Osteoblast (primary cell): ENCODE measurements at regions not wholly inside any gene's neighbourhood (a gene's known extent, or its start where the extent isn't known, plus 50 kb on each side); places are given as distances from the start of the nearest gene placed in this dataset.

Experiments
- DNase-seq: peaks from one replicate; pipeline ENCODE4 v3.0.0; 2011; ENCODE audit warnings: low spot score, mixed read lengths; ENCODE audit not compliant: insufficient read length; ENCODE audit errors: missing footprints
- H2AFZ ChIP-seq: 2 replicates; pipeline ENCODE4 v1.6.0; 2011; ENCODE audit warnings: mild to moderate bottlenecking, low read length
- H3K27ac ChIP-seq: 2 replicates; pipeline ENCODE4 v1.5.1; 2011; ENCODE audit warnings: mild to moderate bottlenecking, low read depth, low read length, moderate library complexity
- H3K27me3 ChIP-seq: 2 replicates; pipeline ENCODE4 v1.6.0; 2012; ENCODE audit warnings: mild to moderate bottlenecking, control low read depth, inconsistent platforms, low read length, moderate library complexity; ENCODE audit not compliant: insufficient read depth
- H3K36me3 ChIP-seq: 2 replicates; pipeline ENCODE4 v1.5.1; 2011; ENCODE audit warnings: mild to moderate bottlenecking, low read length, control low read depth, moderate library complexity; ENCODE audit not compliant: insufficient read depth
- H3K4me1 ChIP-seq: 2 replicates; pipeline ENCODE4 v1.5.1; 2011; ENCODE audit warnings: mild to moderate bottlenecking, low read length, control low read depth, moderate library complexity; ENCODE audit not compliant: insufficient read depth
- H3K4me2 ChIP-seq: 2 replicates; pipeline ENCODE4 v1.6.0; 2011; ENCODE audit warnings: mild to moderate bottlenecking, low read length; ENCODE audit not compliant: insufficient read depth
- H3K4me3 ChIP-seq: fragments of 200-600 bp; sonication (generic); 3 replicates; pipeline ENCODE4 v1.5.1; 2012; ENCODE audit warnings: mild to moderate bottlenecking, low read length, inconsistent platforms; ENCODE audit not compliant: insufficient read depth
- H3K79me2 ChIP-seq: 2 replicates; pipeline ENCODE4 v1.6.0; 2012; ENCODE audit warnings: mild to moderate bottlenecking, low read length, control low read depth, inconsistent platforms; ENCODE audit not compliant: insufficient read depth
- H3K9me3 ChIP-seq: 2 replicates; pipeline ENCODE4 v1.5.1; 2011; ENCODE audit warnings: low read depth, low read length, control low read depth
- H4K20me1 ChIP-seq: 2 replicates; pipeline ENCODE4 v1.6.0; 2012; ENCODE audit warnings: mild to moderate bottlenecking, low read length, control low read depth; ENCODE audit not compliant: insufficient read depth
- TF ChIP-seq, protein P1 (sequence below): IDR thresholded peaks from 2 replicates; pipeline ENCODE4 v1.5.1; 2011; ENCODE audit warnings: mild to moderate bottlenecking, low read depth, low read length, moderate library complexity; ENCODE audit errors: extremely low read depth

- peak overlapping the region; percentile 49 for H3K27ac ChIP-seq
- peak overlapping the region; percentile 2 for H2AFZ ChIP-seq
Observed at GRCh38 chr7:17016402-17017010, 134.7 kb upstream of the AGR3 start.

GRCh38 chr7:17019106-17019505 lies 137.3 kb upstream of the AGR3 start:
- Histone ChIP-seq H3K4me3 (no peak overlapping the region), H4K20me1 (no peaks in the 10 kb centered on the region), H3K79me2 (no peaks in the 10 kb centered on the region), H3K4me1 (peaks cover 16% of the 10 kb centered on the region), H3K36me3 (no peaks in the 10 kb centered on the region), H2AFZ (no peak overlapping the region), H3K9me3 (no peaks in the 10 kb centered on the region), H3K27me3 (no peaks in the 10 kb centered on the region), H3K4me2 (no peak overlapping the region), H3K27ac (no peak overlapping the region)
- DNase-seq: no peak
- TF ChIP-seq, protein P1, sequence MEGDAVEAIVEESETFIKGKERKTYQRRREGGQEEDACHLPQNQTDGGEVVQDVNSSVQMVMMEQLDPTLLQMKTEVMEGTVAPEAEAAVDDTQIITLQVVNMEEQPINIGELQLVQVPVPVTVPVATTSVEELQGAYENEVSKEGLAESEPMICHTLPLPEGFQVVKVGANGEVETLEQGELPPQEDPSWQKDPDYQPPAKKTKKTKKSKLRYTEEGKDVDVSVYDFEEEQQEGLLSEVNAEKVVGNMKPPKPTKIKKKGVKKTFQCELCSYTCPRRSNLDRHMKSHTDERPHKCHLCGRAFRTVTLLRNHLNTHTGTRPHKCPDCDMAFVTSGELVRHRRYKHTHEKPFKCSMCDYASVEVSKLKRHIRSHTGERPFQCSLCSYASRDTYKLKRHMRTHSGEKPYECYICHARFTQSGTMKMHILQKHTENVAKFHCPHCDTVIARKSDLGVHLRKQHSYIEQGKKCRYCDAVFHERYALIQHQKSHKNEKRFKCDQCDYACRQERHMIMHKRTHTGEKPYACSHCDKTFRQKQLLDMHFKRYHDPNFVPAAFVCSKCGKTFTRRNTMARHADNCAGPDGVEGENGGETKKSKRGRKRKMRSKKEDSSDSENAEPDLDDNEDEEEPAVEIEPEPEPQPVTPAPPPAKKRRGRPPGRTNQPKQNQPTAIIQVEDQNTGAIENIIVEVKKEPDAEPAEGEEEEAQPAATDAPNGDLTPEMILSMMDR: no peak

More at GRCh38 chr7:17016402-17017010, 134.7 kb upstream of the AGR3 start:
- no peak overlapping the region for H3K4me3 ChIP-seq
- no peaks in the 10 kb centered on the region for H3K27me3 ChIP-seq
- H3K9me3 ChIP-seq: no peaks in the 10 kb centered on the region
- peaks cover 28% of the 10 kb centered on the region for H3K4me1 ChIP-seq
- no peaks in the 10 kb centered on the region for H4K20me1 ChIP-seq
- DNase-seq: peak; percentile 29
- no peaks in the 10 kb centered on the region for H3K36me3 ChIP-seq
- H3K79me2 ChIP-seq: no peaks in the 10 kb centered on the region
- peak overlapping the region; percentile 23 for H3K4me2 ChIP-seq
- TF ChIP-seq, protein P1: no peak

- no peak overlapping the region for H2AFZ ChIP-seq
- TF ChIP-seq, protein P1: no peak
- H4K20me1 ChIP-seq: no peaks in the 10 kb centered on the region
- H3K36me3 ChIP-seq: no peaks in the 10 kb centered on the region
- no peaks in the 10 kb centered on the region for H3K79me2 ChIP-seq
- no peaks in the 10 kb centered on the region for H3K27me3 ChIP-seq
- DNase-seq: no peak
- no peak overlapping the region for H3K4me3 ChIP-seq
- H3K4me2 ChIP-seq: no peak overlapping the region
- H3K9me3 ChIP-seq: no peaks in the 10 kb centered on the region
- peaks cover 13% of the 10 kb centered on the region for H3K4me1 ChIP-seq
- no peak overlapping the region for H3K27ac ChIP-seq
Observed at GRCh38 chr7:17020250-17020649, 138.5 kb upstream of the AGR3 start.

- TF ChIP-seq, protein P1: no peak
- H3K9me3 ChIP-seq: no peaks in the 10 kb centered on the region
- H3K4me1 ChIP-seq: peaks cover 6% of the 10 kb centered on the region
- no peak overlapping the region for H3K27ac ChIP-seq
- H4K20me1 ChIP-seq: no peaks in the 10 kb centered on the region
- H3K27me3 ChIP-seq: no peaks in the 10 kb centered on the region
- H3K36me3 ChIP-seq: no peaks in the 10 kb centered on the region
- H3K4me3 ChIP-seq: no peak overlapping the region
- H2AFZ ChIP-seq: no peak overlapping the region
- H3K79me2 ChIP-seq: no peaks in the 10 kb centered on the region
- no peak overlapping the region for H3K4me2 ChIP-seq
- no peak for DNase-seq
Observed at GRCh38 chr7:17021205-17021604, 139.4 kb upstream of the AGR3 start.
